ENCODE measurements at regions not wholly inside any gene's neighbourhood (a gene's known extent, or its start where the extent isn't known, plus 50 kb on each side); places are given as distances from the start of the nearest gene placed in this dataset.
"Not testable (repeated sequence)": the region's sequence is repeated elsewhere in the genome, so short reads cannot be mapped to it uniquely, and the experiment has no call there.

DNA sequence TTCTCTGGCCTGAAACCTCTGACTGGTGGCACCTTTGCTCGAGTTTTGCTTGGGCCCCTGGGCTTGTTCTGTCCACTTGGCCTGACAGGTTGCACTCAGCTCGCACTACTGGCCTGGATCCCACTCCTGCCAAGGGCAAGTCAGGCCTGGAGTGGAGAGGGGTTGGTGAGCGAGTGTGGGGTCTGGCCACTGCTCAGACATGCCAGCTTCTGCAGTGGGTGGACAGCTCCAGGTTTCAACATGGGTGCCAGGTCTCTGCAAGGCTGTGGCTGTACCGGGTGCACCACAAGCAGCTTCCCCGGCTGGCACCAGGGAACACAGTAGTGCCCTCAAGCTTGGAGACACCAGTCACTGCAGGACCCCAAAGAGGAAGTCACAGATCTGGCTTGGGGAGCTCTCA is 91.6 kb upstream of the CXorf51A start:
- TF ChIP-seq ZFX (IDR thresholded peaks at IDR 0.05; ENCODE audit: borderline replicate concordance) = no peak
- TF ChIP-seq, protein P1, sequence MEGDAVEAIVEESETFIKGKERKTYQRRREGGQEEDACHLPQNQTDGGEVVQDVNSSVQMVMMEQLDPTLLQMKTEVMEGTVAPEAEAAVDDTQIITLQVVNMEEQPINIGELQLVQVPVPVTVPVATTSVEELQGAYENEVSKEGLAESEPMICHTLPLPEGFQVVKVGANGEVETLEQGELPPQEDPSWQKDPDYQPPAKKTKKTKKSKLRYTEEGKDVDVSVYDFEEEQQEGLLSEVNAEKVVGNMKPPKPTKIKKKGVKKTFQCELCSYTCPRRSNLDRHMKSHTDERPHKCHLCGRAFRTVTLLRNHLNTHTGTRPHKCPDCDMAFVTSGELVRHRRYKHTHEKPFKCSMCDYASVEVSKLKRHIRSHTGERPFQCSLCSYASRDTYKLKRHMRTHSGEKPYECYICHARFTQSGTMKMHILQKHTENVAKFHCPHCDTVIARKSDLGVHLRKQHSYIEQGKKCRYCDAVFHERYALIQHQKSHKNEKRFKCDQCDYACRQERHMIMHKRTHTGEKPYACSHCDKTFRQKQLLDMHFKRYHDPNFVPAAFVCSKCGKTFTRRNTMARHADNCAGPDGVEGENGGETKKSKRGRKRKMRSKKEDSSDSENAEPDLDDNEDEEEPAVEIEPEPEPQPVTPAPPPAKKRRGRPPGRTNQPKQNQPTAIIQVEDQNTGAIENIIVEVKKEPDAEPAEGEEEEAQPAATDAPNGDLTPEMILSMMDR (IDR thresholded peaks at IDR 0.05) = no peak
- H3K27ac ChIP-seq = no peak overlapping the region

DNA sequence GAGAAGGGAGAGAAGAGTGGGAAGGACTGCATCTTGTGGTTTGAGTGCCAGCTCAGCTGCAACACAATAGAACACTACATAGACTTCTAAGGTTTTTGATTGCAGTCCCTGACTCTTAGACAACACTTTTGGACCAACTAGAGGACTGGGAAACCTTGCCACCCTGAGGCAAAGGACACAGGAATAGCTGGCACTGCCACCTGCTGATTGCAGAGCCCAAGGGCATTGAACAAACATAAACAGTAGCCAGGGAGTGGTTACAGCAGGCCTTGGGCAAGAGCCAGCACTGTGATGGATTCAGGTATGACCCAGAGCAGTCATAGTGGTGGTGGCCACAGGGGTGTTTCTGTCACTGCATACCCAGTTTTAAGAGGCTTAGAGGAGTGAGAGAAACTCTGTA is 72.5 kb upstream of the CXorf51A start:
- H3K27ac ChIP-seq = no peak overlapping the region
- TF ChIP-seq ZFX (IDR thresholded peaks at IDR 0.05; ENCODE audit: borderline replicate concordance) = no peak
- TF ChIP-seq, protein P1 (IDR thresholded peaks at IDR 0.05) = peak; percentile 50

DNA sequence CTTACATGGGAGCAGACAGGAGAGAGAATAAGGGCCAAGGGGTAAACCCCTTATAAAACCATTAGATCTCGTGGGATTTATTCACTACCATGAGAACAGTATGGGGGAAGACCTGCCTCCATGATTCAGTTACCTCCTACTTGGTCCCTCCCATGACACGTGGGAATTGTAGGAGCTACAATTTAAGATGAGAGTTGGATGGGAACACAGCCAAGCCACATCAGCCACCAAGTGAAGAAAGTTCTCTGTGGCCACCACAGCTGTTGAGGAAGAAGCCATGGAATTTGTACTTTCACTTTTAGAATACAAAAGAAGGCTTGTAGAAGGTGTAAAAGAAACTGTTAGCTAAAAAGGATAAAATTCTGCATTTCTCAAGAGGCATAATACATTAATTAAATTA is 67.0 kb upstream of the CXorf51A start:
- no peak for TF ChIP-seq ZFX (IDR thresholded peaks at IDR 0.05; ENCODE audit: borderline replicate concordance)
- TF ChIP-seq, protein P1 (IDR thresholded peaks at IDR 0.05) = no peak
- H3K27ac ChIP-seq = no peak overlapping the region

DNA sequence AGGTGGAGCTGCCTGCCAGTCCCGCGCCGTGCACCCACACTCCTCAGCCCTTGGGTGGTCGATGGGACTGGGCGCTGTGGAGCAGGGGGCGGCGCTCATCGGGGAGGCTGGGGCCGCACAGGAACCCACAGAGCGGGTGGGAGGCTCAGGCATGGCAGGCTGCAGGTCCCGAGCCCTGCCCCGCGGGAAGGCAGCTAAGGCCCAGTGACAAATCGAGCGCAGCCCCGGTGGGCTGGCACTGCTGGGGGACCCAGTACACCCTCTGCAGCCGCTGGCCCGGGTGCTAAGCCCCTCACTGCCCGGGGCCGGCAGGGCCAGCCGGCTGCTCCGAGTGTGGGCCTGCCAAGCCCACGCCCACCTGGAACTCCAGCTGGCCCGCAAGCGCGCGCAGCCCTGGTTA is 52.3 kb upstream of the CXorf51A start:
- H3K27ac ChIP-seq = not testable (repeated sequence)

DNA sequence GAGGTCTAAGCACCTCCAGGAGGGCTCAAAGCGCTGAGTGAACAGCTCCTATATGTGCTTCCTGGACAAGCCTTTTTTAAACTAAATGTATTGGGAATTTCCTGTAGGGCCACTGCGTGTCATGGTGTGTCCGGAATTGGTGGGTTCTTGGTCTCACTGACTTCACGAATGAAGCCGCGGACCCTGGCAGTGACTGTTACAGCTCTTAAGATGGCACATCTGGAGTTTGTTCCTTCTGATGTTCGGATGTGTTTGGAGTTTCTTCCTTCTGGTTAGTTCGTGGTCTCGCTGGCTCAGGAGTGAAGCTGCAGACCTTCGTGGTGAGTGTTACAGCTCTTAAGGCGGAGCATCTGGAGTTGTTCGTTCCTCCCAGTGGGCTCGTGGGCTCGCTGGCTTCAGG is 51.2 kb upstream of the CXorf51A start:
- not testable (repeated sequence) for H3K27ac ChIP-seq

All from 22Rv1 (cell line).